ENCODE measurements at regions not wholly inside any gene's neighbourhood (a gene's known extent, or its start where the extent isn't known, plus 50 kb on each side); places are given as distances from the start of the nearest gene placed in this dataset.

DNA sequence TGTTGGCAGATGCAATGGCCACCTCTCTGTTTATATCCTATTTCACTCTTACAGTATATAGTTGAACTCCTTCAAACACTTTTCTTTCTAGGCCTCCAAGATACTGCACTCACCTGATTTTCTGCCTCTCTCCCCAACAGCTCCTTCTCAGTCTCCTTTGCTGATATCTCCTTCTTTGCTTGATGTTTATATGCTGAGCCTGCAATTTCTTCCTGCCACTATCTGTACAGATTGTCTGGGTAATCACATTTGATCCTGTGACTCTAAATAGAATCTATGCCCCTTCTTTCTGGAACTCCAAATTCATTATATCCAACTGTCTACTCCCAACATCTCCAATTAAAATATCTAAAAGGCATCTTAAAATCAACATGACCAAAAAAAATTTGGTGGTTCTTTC lies 165.5 kb upstream of the PFN2 start:
- TF ChIP-seq, protein P1, sequence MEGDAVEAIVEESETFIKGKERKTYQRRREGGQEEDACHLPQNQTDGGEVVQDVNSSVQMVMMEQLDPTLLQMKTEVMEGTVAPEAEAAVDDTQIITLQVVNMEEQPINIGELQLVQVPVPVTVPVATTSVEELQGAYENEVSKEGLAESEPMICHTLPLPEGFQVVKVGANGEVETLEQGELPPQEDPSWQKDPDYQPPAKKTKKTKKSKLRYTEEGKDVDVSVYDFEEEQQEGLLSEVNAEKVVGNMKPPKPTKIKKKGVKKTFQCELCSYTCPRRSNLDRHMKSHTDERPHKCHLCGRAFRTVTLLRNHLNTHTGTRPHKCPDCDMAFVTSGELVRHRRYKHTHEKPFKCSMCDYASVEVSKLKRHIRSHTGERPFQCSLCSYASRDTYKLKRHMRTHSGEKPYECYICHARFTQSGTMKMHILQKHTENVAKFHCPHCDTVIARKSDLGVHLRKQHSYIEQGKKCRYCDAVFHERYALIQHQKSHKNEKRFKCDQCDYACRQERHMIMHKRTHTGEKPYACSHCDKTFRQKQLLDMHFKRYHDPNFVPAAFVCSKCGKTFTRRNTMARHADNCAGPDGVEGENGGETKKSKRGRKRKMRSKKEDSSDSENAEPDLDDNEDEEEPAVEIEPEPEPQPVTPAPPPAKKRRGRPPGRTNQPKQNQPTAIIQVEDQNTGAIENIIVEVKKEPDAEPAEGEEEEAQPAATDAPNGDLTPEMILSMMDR (IDR thresholded peaks at IDR 0.05) = no peak
- no peak for TF ChIP-seq POLR2A (IDR thresholded peaks at IDR 0.05)
